Fibroblast of upper back skin (primary cell): ENCODE measurements at regions not wholly inside any gene's neighbourhood (a gene's known extent, or its start where the extent isn't known, plus 50 kb on each side); places are given as distances from the start of the nearest gene placed in this dataset.
"Not testable (repeated sequence)": the region's sequence is repeated elsewhere in the genome, so short reads cannot be mapped to it uniquely, and the experiment has no call there.

Experiments
- DNase-seq: peaks from one replicate; pipeline ENCODE4 v3.0.0-alpha.2; 2013

DNA sequence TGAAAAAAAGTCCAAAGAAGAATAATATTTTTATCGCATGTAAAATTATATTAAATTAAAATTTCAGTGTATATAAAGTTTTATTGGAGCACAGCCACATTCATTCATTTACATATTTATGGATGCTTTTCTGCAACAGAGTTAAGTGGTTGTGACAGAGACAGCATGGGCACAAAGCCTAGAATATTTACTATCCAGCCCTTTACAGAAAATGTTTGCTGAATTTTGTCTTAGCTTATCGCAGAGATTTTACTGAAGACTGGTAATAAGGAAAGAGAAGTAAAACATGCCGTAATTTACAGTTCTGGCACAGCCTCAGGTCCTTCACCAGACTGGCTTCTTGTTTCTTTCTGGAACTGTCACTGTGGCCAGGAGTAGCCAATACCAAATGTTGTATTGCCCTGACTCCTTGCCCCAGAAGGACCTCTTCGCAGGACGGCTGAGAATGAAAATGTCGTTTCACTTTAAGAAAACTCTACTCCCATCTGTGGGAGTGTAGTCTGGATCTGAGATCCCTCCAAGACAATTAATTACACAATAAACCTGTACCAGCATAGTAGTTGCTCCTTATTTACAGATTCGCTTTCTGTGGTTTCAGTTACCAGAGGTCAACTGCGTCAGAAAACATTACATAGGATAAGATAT, 94.9 kb upstream of the GOT2 start:
- no peak for DNase-seq

DNA sequence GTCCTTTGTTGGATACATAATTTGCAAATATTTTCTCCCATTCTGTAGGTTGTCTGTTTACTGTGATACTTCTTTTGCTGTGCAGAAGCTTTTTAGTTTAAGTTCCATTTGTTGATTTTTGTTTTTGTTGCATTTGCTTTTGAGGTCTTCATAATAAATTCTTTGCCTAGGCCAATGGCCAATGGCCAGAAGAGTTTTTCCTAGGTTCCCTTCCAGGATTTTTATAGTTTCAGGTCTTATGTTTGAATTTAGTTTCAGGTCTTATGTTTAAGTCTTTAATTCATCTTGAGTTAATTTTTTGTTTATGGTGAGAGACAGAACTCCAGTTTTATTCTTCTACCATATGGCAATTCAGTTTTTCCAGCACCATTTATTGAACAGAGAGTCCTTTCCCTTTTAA, 90.1 kb upstream of the GOT2 start:
- no peak for DNase-seq

DNA sequence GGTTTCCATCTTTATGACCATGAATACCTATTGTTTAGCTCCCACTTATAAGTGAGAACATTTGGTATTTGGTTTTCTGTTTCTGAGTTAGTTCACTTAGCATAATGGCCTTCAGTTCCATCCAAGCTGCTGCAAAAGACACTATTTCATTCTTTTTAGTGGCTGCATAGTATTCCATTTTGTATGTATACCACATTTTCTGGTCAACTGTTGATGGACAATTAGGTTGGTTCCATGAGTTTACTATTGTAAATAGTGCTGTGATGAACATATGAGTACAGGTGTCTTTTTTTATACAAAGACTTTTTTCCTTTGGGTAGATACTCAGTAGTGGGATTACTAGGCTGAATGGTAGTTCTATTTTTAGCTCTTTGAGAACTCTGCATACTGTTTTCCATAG, 87.8 kb upstream of the GOT2 start:
- DNase-seq = no peak

DNA sequence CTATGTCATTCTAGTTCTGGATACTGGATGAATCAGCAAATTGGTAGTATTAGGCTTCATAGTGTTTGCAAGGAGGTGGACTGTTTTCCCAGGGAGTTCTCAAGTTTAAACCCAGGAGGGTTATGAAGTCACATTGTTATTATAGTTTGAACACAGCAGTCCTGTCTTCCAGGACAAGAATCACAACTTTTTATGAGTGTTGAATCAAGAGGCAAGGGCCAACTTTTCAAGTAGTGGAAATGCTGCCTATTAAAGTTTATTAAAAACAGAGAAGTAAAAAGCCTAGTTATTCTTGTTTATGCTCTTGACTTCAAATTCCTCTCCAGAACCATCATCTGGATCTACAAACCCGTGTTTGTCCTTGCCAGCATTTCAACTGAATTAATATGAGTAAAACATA, 86.3 kb upstream of the GOT2 start:
- no peak for DNase-seq

DNA sequence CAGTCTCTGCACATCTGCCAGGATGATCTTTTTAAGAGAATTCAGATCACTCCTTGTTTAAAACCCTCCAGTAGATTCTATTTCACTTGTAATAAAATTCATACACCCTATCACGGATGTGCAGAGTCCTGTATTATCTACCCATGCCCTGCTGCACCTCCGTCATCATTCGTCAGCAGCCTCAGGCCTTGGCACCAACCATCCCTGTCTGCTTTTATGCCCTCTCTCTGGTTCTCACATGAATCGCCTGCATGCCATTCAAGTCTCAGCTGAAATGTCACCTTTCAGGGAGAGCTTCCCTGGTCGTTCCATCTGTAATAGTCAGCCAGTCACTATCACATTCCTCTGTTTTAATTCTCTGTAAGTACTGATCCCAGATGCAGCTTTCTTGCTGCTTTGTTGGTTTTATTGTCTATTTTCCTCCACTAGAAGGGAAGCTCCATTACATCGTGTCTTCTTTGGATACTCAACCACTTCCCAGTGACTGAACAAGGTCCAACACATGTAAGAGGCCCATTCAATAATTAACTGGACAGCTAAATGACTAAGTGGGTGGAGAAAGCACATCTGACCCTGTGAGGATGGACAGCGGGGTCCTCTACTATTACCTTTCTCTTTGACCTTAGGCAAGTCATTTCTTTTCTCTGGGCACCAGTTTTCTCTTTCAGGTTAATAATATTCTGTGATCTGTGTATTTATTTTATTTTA, 81.2 kb upstream of the GOT2 start:
- DNase-seq = no peak

DNA sequence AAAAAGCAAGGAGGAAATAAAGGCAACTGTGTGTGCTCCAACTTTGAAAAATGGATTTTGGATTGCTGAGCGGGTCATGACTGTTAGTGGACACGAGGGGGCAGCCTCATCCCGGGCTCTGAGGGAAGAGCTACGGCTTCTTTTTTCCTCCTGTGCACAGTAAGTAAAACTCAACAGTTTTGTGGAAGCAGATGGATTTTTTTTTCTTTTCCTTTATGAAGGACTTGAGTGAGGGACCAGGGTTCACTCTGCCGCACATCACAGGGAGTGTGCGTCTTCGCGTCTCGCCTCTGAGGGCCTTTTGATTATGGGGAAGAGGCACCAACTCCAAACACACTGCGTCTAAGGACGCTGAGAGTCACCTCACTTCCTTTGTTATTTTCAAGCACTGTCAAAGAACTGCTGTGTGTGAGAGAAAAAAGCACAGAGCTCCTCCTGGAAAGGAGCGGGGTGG, 80.3 kb upstream of the GOT2 start:
- DNase-seq = peak; percentile 44

DNA sequence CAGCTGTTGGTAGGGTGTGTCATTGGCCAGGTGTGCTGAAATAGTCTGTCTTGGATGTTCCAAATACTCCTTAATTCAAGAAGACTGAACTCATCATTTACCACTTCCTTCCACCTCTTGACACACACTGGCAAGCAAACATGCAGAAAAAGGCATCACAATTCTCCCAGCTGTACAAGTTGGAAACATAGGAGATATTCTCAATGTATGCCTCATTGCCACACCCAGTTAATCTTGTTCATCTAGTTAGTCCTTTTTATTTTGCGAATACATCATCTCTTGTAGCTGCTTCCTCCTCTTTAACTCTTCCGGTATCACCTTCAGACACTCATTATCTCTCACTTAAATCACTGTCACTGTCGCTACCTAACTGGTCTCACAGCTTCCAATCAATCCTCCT, 75.1 kb upstream of the GOT2 start:
- DNase-seq = no peak

DNA sequence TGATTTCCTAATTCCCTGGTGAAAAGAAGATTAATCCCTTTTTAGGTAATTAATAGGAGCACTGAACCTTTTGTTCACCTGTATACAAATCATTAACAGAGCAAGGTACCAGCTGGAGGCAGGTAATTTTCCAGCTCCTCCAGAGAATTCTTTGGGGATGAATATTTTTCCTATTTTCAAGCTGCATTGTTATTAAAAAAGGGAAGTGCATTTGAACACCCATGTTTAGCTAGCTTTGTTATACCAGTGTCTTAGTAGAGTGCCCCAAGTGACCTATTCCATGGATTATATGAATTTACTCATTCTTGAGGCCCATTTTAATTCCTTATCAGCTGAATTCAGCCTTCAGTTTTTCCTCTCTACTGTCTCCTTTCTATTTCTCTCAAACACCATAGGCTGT, 73.2 kb upstream of the GOT2 start:
- DNase-seq = no peak

DNA sequence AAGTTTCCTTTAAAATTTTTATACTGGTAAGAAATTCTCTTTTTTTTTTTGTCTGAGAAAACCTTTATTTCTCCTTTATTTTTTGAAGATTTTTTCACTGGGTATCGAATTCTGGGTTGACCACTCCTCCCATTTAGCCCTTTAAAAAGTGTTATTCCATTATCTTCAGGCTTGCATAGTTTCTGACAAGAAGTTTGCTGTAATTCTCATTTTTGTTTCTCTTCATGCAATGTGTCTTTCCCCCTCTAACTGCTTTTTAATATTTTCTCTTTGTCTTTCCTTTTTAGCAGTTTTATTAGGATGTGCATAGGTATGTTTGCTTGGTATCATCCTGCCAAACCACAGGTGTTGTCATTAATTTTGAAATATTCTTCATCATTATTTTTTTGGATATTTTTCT, 67.7 kb upstream of the GOT2 start:
- DNase-seq = no peak

DNA sequence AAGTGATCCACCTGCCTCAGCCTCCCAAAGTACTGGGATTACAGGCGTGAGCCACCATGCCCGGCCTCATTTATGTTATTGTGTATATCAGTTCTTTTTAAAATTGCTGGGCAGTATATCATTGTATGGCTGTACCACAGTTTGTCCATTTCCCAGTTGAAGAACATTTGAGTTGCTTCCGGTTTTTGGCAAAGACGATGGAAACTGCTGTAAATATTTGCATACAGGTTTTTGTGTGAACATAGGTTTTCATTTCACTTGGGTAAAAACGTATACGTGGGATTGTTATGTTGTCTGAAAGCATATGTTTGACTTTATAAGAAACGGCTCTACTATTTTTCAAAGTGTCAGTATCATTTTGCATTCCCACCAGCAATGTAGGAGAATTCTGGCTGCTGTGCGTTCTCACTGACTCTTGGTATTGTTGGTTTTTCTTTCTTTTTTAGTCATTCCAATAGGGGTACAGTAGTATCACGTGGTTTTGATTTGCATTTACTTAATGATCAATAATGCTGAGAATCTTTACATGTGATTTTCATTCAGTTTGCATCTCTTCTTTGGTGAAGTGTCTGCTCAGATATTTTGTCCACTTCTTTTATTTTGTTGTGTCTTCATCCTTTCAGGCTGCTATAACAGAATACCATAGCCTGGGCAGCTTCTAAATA, 63.2 kb upstream of the GOT2 start:
- no peak for DNase-seq

DNA sequence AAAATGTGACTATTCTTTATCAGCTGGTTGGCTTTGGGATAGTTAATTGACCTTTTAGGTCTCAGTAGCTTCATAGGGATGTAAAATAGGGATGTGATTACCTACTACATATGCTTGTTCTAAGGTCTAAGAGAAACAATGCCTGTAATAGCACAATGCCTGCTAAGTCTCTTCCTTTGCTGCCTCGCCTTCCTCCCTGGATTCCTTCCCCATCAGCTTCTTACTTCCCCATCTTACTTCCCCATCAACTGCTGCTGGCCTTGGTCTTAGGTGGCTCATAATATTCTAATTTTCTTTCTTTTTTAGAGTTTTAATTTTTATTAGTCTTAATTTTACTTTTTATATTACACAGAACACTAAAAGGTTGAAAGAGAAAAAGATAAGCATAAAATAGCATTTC, 59.2 kb upstream of the GOT2 start:
- DNase-seq = no peak

DNA sequence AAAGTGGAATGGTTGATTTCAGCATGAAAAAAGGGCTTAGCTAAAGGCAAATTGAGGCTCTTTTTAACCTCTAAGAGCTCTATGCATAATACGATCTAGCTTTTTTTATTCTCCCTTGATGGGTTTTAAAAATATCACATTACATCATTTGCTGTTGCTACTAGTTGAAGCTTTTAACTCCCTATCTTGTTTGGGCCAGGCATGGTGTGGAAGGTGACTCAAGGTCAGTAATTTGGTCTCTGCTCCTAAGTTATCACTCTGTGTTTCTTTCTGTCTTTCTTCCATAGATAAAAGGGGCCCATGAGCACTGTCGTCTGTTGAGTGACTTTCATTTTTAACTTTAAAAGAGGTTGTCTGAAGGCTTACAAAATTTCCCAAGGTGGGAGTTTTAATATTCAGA, 58.1 kb upstream of the GOT2 start:
- no peak for DNase-seq

DNA sequence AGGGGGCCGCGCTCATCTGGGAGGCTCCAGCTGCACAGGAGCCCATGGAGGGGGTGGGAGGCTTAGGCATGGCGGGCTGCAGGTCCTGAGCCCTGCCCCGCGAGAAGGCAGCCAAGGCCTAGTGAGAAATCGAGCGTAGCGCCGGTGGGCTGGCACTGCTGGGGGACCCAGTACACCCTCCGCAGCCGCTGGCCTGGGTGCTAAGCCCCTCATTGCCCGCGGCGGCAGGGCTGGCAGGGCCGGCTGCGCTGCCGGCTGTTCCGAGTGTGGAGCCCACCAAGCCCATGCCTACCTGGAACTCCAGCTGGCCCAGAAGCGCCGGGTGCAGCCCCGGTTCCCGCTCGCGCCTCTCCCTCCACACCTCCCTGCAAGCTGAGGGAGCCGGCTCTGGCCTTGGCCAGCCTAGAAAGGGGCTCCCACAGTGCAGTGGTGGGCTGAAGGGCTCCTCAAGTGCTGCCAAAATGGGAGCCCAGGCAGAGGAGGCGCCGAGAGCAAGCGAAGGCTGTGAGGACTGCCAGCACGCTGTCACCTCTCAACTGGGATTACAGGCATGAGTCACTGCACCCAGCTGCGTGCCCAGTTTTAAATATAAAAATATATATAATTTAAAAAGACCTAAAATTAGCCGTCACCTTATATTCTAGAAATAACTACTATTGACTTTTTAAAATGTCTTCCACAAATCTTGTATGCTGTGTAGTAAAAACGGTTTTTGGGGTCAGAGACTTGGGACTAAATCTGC, 56.9 kb upstream of the GOT2 start:
- not testable (repeated sequence) for DNase-seq

DNA sequence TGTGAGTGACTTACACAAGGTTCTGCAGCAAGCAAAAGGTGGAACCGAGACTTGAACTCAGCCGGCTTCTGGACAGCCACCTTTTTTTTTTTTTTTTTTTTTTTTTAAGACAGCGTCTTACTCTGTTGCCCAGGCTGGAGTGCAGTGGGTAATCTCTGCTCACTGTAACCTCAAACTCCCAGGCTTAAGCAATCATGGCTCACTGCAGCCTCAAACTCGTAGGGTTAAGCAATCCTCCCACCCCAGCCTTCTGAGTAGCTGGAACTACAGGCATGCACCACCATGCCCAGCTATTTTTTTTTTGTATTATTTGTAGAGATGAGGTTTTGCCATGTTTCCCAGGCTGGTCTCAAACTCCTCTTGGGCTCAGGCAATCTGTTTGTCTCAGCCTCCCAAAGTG, 55.2 kb upstream of the GOT2 start:
- no peak for DNase-seq
